Fibroblast of lung (primary cell): ENCODE measurements at regions not wholly inside any gene's neighbourhood (a gene's known extent, or its start where the extent isn't known, plus 50 kb on each side); places are given as distances from the start of the nearest gene placed in this dataset.

Experiments used
- DNase-seq, 2 donors: peaks; one replicate each; pipeline versions ENCODE4 v3.0.0 to v3.0.0-alpha.2; 2010; ENCODE audit warnings: low read depth in 2 of 2
- H2AFZ ChIP-seq: 2 replicates; pipeline ENCODE4 v1.5.1; 2012; ENCODE audit warnings: low read length, control low read depth, inconsistent platforms
- H3K27ac ChIP-seq: 2 replicates; pipeline ENCODE4 v1.5.1; 2011; ENCODE audit warnings: low read length, control low read depth; ENCODE audit not compliant: insufficient read depth
- H3K27me3 ChIP-seq: 2 replicates; pipeline ENCODE4 v1.5.1; 2011; ENCODE audit warnings: mild to moderate bottlenecking, low read length; ENCODE audit not compliant: control insufficient read depth, insufficient read depth
- H3K36me3 ChIP-seq: 2 replicates; pipeline ENCODE4 v1.5.1; 2011; ENCODE audit warnings: low read length; ENCODE audit not compliant: control insufficient read depth, insufficient read depth
- H3K4me1 ChIP-seq: 2 replicates; pipeline ENCODE4 v1.5.1; 2011; ENCODE audit warnings: low read length; ENCODE audit not compliant: control insufficient read depth, insufficient read depth; ENCODE audit errors: extremely low read depth
- H3K4me2 ChIP-seq: 2 replicates; pipeline ENCODE4 v1.5.1; 2011; ENCODE audit warnings: low read length, control low read depth; ENCODE audit not compliant: insufficient read depth; ENCODE audit errors: extremely low read depth
- H3K4me3 ChIP-seq, 4 experiments: fragments of 200-600 bp in 1 of 4; sonication (generic) in 1 of 4; replicated peaks in 1 of 4; 2 replicates each; pipeline ENCODE4 v1.5.1; 2011 to 2016; ENCODE audit warnings: low read length in 4 of 4, low read depth in 3 of 4, mild to moderate bottlenecking in 3 of 4, control low read depth in 2 of 4, inconsistent platforms in 1 of 4, mixed read lengths in 1 of 4; ENCODE audit not compliant: insufficient read depth in 1 of 4; ENCODE audit errors: control extremely low read depth in 1 of 4
- H3K79me2 ChIP-seq: 2 replicates; pipeline ENCODE4 v1.5.1; 2012; ENCODE audit warnings: mild to moderate bottlenecking, low read length, inconsistent platforms; ENCODE audit not compliant: control insufficient read depth, insufficient read depth
- H3K9ac ChIP-seq: 2 replicates; pipeline ENCODE4 v1.5.1; 2011; ENCODE audit warnings: mild to moderate bottlenecking, low read length, control low read depth; ENCODE audit not compliant: insufficient read depth
- H3K9me3 ChIP-seq: 2 replicates; pipeline ENCODE4 v1.5.1; 2012; ENCODE audit warnings: low read depth, low read length; ENCODE audit not compliant: control insufficient read depth, insufficient read depth
- H4K20me1 ChIP-seq: 2 replicates; pipeline ENCODE4 v1.5.1; 2011; ENCODE audit warnings: low read length; ENCODE audit not compliant: control insufficient read depth, insufficient read depth; ENCODE audit errors: extremely low read depth
- EZH2 ChIP-seq: IDR thresholded peaks from 2 replicates; pipeline ENCODE4 v1.5.1; 2012; ENCODE audit warnings: low read length, control low read depth, mild to moderate bottlenecking; ENCODE audit errors: missing control alignments
- TF ChIP-seq, protein P1 (sequence below), 2 donors: IDR thresholded peaks in 1 of 2; conservative IDR thresholded peaks in 1 of 2; 1 replicate in 1 of 2; 2 replicates in 1 of 2; pipeline ENCODE4 v1.5.1; 2011 to 2012; ENCODE audit warnings: low read length in 2 of 2, control low read depth in 1 of 2, inconsistent platforms in 1 of 2, low read depth in 1 of 2, mild to moderate bottlenecking in 1 of 2

- Histone ChIP-seq H3K9ac (no peak overlapping the region), H2AFZ (no peak overlapping the region), H3K27me3 (no peaks in the 10 kb centered on the region), H3K4me1 (peaks cover 3% of the 10 kb centered on the region), H3K79me2 (no peaks in the 10 kb centered on the region), H3K4me2 (peak overlapping the region; percentile 32), H3K36me3 (no peaks in the 10 kb centered on the region), H3K4me3 (no peak overlapping the region), H4K20me1 (no peaks in the 10 kb centered on the region), H3K27ac (peak overlapping the region; percentile 75), H3K9me3 (no peaks in the 10 kb centered on the region)
- TF ChIP-seq, protein P1, sequence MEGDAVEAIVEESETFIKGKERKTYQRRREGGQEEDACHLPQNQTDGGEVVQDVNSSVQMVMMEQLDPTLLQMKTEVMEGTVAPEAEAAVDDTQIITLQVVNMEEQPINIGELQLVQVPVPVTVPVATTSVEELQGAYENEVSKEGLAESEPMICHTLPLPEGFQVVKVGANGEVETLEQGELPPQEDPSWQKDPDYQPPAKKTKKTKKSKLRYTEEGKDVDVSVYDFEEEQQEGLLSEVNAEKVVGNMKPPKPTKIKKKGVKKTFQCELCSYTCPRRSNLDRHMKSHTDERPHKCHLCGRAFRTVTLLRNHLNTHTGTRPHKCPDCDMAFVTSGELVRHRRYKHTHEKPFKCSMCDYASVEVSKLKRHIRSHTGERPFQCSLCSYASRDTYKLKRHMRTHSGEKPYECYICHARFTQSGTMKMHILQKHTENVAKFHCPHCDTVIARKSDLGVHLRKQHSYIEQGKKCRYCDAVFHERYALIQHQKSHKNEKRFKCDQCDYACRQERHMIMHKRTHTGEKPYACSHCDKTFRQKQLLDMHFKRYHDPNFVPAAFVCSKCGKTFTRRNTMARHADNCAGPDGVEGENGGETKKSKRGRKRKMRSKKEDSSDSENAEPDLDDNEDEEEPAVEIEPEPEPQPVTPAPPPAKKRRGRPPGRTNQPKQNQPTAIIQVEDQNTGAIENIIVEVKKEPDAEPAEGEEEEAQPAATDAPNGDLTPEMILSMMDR (conservative IDR thresholded peaks at IDR 0.05 in 1 of 2, IDR thresholded peaks at IDR 0.05 in 1 of 2; ENCODE audit: low read depth in 1 of 2, low read length in 2 of 2): peak; percentile 20 to 33
- TF ChIP-seq EZH2: no peak
- DNase-seq: peak in 1 of 2 donors; percentile 17
Observed at GRCh38 chr4:103499094-103499493, 220.7 kb downstream of the TACR3 start.

- Histone ChIP-seq H3K36me3 (no peaks in the 10 kb centered on the region), H2AFZ (no peak overlapping the region), H3K9ac (no peak overlapping the region), H3K4me2 (peak overlapping the region; percentile 51), H3K4me1 (peaks cover 3% of the 10 kb centered on the region), H3K27me3 (no peaks in the 10 kb centered on the region), H3K79me2 (no peaks in the 10 kb centered on the region), H3K9me3 (no peaks in the 10 kb centered on the region), H4K20me1 (no peaks in the 10 kb centered on the region), H3K27ac (peak overlapping the region; percentile 75), H3K4me3 (peak overlapping the region in 1 of 4 experiments; percentile 10)
- TF ChIP-seq EZH2: no peak
- TF ChIP-seq, protein P1 (conservative IDR thresholded peaks at IDR 0.05 in 1 of 2, IDR thresholded peaks at IDR 0.05 in 1 of 2; ENCODE audit: low read depth in 1 of 2, low read length in 2 of 2): no peak
- peak; percentile 62 to 78 for DNase-seq
Observed at GRCh38 chr4:103498161-103499070, 221.4 kb downstream of the TACR3 start.

DNA sequence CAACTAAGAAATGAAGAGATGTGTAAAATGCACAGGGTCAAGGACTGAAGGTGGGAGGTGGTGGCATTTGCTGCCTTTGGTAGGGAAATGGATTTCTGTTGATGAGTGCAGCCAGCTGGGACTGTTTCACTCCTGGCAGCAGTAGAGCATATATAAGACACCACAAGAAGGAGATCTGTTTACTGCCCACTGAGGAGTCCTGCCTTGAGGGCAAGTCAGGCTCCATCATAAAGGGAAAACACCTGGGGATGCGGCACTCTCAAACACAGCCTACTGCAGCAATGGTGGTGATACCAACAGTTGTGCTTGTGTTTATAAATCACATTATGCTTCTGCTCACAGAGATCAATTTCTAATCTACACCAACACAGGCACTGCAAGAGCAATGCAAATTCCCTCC is 222.1 kb downstream of the TACR3 start:
- Histone ChIP-seq H3K36me3 (no peaks in the 10 kb centered on the region), H3K4me1 (peaks cover 3% of the 10 kb centered on the region), H3K27ac (peak overlapping the region; percentile 75), H3K9ac (no peak overlapping the region), H4K20me1 (no peaks in the 10 kb centered on the region), H3K79me2 (no peaks in the 10 kb centered on the region), H2AFZ (no peak overlapping the region), H3K4me2 (no peak overlapping the region), H3K4me3 (no peak overlapping the region), H3K9me3 (no peaks in the 10 kb centered on the region), H3K27me3 (no peaks in the 10 kb centered on the region)
- TF ChIP-seq EZH2: no peak
- TF ChIP-seq, protein P1 (conservative IDR thresholded peaks at IDR 0.05 in 1 of 2, IDR thresholded peaks at IDR 0.05 in 1 of 2; ENCODE audit: low read depth in 1 of 2, low read length in 2 of 2): no peak
- no peak for DNase-seq
